ENCODE measurements at regions not wholly inside any gene's neighbourhood (a gene's known extent, or its start where the extent isn't known, plus 50 kb on each side); places are given as distances from the start of the nearest gene placed in this dataset.

GRCh38 chr5:89407054-89407453 lies 524.1 kb upstream of the MEF2C start:
- no peak for TF ChIP-seq POLR2A (IDR thresholded peaks at IDR 0.05; ENCODE audit: low read depth, low read length)
- no peak for TF ChIP-seq TAF1 (IDR thresholded peaks at IDR 0.05; ENCODE audit: borderline replicate concordance, low read depth, low read length)
- TF ChIP-seq POLR2AphosphoS5 (IDR thresholded peaks at IDR 0.05; ENCODE audit: low read depth, low read length): no peak

All from GM12892 (cell line).